ENCODE measurements at regions not wholly inside any gene's neighbourhood (a gene's known extent, or its start where the extent isn't known, plus 50 kb on each side); places are given as distances from the start of the nearest gene placed in this dataset.

- no peak for TF ChIP-seq CTCF (IDR thresholded peaks at IDR 0.05)
- no peak for TF ChIP-seq POLR2A (IDR thresholded peaks at IDR 0.05)
Measured at GRCh38 chr7:125780153-125780552, 850.5 kb upstream of the POT1 start.

All from thyroid gland (tissue), 4 donors.